GM21717 (cell line): ENCODE measurements at regions not wholly inside any gene's neighbourhood (a gene's known extent, or its start where the extent isn't known, plus 50 kb on each side); places are given as distances from the start of the nearest gene placed in this dataset.
"Not testable (repeated sequence)": the region's sequence is repeated elsewhere in the genome, so short reads cannot be mapped to it uniquely, and the experiment has no call there.

ENCODE experiments used
- ATAC-seq: cut with Tn5 transposase; IDR thresholded peaks from one replicate; pipeline ENCODE4 v1.9.1; 2021; ENCODE audit warnings: mild to moderate bottlenecking, moderate library complexity; ENCODE audit not compliant: unreplicated experiment

GRCh38 chr1:96557336-96557735 is 164.2 kb upstream of the PTBP2 start:
- ATAC-seq: no peak

- ATAC-seq: no peak
Observed at GRCh38 chr1:96558635-96559034, 162.9 kb upstream of the PTBP2 start.

GRCh38 chr1:96559181-96559580 is 162.4 kb upstream of the PTBP2 start:
- ATAC-seq: no peak

DNA sequence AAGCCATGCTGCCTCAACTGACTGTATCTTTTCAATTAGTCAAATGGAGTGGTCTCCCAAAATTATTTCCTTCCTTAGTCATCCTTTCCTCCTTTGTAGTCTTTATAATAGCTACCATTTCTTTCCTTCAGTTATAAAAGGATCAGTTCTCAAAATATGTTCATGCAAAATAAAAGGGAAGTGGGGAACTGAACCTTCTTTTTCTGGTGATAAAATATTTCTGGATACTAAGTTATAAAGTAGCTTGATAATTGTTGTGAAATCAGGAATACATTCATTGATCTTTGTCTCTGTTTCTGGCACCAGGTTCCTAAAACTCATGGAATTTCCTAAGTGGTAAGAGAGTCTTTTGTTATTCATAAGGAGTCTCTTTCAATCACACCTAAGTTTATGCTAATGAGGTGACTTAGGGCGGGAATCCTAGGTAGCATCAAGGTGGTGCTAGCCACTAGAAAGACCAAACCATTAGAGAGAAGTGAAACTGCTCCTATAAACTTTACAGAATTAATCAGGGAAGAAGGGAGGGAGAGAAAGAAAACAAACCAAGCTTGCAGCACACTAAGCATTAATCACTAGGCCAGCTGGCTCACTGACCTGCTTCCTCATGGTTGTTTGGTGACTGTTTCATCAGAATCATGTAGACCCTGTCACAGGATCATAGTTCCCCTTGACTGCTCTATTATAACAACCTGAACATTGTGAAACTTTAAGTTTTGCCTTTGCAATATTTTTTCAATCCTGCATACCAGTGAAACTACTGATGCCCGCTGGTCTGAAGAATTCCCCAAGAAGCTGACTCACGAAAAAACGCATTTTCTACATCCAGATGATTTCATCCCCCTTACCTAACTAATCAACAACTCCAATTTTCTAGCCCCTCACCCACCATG is 161.6 kb upstream of the PTBP2 start:
- ATAC-seq: no peak

GRCh38 chr1:96562094-96562493 is 159.5 kb upstream of the PTBP2 start:
- ATAC-seq: no peak

- ATAC-seq: not testable (repeated sequence)
Observed at GRCh38 chr1:96564401-96564800, 157.2 kb upstream of the PTBP2 start.

GRCh38 chr1:96565546-96565945 is 156.0 kb upstream of the PTBP2 start:
- ATAC-seq: no peak

GRCh38 chr1:96568639-96569038 is 152.9 kb upstream of the PTBP2 start:
- ATAC-seq: no peak

- ATAC-seq: no peak
Observed at GRCh38 chr1:96569288-96569687, 152.3 kb upstream of the PTBP2 start.

DNA sequence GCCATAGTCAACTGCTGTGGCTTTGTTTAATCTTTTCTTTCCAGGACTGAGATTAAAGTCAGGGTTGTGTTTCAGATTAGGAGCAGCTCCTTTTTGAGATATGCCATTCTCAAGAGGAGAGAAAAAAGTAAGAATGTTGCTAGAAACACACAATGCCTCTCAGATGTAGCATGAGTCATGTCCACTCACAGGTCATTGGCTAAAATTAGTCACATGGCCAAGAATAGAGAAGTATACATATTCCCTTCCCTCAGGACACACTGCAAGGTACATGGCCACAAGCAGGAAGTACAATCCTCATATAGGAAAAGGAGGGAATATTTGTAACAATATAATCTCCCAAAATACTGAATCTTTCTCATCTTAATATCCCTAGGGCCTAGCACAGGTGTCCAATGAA is 141.9 kb upstream of the PTBP2 start:
- no peak for ATAC-seq

DNA sequence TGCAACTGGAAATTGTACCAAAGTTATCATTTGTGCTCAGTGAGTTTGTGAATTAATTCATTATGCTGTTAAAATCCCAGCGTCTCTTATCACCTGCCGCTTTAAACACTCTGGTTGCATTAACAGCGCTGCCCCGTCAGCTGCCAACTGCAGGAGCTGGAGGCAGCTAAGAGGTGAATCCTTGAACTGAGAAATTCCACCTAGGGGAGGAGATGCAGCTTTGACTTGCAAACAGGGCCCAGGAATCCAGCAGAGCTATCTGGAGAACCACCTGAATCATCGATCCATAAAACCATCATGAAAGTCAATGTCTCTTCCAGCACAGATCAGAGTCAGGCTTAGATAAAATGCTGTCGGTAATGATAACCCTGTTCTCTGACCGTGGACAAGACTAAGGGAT is 140.7 kb upstream of the PTBP2 start:
- no peak for ATAC-seq

DNA sequence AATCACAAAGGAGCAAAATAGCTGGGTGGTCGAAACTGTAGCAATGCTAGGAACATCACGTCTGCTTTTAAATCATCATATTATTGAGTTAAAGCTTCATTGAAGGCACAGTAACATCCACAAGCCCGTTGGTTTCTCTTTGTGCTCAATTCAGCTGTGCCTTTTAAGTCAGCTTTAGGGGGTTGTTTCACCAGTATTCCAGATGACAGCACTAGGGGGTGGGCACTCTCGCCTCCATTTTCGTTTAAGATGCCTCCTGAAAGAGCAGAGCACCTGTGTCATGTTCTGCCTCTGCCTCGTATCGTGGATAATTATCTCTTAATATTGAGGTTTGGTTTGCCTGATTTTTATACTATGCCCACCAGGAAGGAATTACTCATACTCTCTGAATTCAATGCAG is 139.8 kb upstream of the PTBP2 start:
- no peak for ATAC-seq

- no peak for ATAC-seq
Observed at GRCh38 chr1:96583903-96584302, 137.7 kb upstream of the PTBP2 start.

- no peak for ATAC-seq
Observed at GRCh38 chr1:96587222-96587621, 134.4 kb upstream of the PTBP2 start.

DNA sequence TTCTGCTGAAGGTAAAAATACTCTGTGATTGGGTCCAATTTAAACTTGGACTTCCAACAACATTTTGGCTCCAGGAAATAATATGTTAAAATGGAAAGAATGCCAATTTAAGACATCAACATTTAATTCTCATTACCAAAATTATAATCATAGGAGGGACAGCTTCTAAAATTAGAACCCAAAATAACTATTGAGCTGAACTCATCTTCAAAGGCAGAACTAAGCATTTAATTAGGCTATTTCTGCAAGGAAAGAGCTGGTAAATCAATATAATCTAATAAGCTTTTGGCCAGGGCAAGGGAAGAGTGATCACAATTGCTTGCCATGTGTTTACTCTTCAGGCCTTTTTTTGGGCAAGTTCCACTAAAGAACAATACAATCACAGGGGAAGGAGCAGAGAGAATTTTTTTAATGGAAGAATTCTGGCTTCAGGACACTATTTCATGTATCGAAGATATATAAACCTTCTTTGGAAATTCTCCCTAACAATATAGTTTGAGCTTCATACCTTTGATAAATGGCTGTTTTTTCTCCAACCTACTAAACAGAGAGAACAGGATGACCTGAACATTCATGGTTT is 133.1 kb upstream of the PTBP2 start:
- no peak for ATAC-seq

DNA sequence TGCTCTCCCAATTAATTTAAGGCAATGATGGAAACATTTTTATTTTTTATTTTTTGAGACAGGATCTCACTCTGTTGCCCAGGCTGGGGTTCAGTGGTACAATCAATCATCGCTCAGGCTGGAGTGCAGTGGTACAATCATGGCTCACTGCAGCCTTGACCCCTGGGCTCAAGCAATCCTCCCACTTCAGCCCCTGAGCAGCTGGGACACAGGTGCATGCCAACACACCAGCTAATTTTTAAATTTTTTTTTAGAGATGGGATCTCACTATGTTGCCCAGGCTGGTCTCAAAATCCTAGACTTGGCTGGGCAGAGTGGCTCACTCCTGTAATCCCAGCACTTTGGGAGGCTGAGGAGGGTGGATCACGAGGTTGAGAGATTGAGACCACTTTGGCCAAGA is 126.1 kb upstream of the PTBP2 start:
- ATAC-seq: not testable (repeated sequence)

GRCh38 chr1:96596226-96596922 is 125.2 kb upstream of the PTBP2 start:
- peak; percentile 71 for ATAC-seq

DNA sequence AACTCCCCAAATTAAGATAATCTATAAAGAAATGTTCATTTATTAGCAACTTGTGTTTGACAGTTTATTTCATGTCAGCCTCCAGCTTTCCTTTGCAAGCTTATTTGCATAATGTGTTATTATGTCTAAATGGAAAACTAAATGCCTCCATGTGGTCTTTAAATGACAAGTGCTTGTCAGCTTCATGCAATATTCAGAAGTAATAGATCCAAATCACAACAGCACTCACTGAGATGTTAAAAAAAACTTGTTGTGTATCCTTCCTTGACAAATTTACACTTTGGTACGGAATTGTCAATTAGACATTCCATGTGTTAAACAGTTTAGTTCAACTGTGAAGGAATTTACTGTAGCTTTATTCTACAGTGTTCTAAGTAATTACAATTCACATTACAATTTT is 124.4 kb upstream of the PTBP2 start:
- no peak for ATAC-seq

DNA sequence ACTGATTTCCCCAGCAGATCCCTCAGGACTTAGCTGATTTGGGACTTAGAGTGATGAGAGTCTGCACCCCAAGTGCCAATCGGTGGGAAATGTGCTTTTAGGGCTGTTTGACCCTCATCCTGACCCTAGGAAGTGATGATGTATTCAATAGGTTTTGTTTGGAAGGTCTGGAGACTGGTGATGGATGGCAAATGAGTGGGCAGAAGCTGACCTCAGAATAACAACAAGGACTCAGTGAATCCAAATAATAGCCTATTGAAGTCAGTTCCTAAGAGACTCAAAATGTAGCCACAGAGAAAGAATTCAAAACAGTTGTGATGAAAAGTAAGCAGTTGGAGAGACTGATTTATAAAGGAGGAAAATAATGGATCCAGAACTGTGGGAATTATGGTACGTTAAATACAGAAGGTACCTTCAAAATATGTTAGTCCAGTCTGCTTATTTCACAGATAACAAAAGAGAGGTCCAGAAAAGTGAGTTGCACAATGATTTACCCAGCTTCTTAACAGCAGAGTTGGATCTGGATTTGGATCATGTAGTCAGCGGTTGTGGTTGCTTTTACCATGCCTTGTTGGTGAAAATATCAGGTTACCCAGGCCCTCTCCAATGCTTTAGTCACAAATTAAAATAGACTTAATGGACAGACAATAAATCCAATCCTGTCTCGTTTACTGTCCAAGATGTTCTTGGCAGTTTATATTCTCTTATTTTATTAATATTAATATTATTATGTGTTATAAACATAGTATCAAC is 123.0 kb upstream of the PTBP2 start:
- ATAC-seq: no peak

- ATAC-seq: not testable (repeated sequence)
Observed at GRCh38 chr1:96604620-96605019, 117.0 kb upstream of the PTBP2 start.

DNA sequence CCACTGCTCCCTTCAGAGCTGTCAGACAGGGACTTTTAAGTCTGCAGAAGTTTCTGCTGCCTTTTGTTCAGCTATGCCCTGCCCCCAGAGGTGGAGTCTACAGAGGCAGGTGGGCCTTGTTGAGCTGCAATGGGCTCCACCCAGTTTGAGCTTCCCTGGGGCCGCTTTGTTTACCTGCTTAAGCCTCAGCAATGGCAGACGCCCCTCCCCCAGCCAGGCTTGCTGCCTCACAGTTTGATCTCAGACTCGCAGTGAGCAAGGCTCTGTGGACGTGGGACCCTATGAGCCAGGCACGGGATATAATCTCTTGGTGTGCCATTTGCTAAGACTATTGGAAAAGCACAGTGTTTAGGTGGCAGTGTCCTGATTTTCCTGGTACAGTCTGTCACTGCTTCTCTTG is 104.2 kb upstream of the PTBP2 start:
- not testable (repeated sequence) for ATAC-seq
